ENCODE measurements at regions not wholly inside any gene's neighbourhood (a gene's known extent, or its start where the extent isn't known, plus 50 kb on each side); places are given as distances from the start of the nearest gene placed in this dataset.
A peak's percentile ranks its signal among the peaks of the same experiment; 100 is the strongest.

DNA sequence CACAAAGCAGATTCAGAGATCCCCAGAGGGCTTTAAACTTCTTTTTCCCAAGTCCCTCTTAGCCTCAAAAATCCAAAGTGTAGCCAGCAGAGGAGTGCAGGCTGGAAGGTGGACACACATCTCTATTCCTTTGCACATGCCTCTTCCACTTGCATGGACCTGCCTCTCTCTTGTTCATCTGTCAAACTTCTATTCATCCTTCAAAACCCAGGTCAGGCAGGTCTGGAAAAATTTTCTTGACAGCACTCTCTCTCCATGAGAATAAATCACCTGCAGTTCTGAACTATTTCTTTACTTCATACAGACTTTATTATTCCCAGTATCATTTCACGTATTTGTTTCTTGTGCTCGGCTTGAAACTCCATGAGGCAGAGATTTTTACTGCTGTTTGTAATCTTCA lies 127.5 kb downstream of the SS18 start:
- no peak for DNase-seq

DNA sequence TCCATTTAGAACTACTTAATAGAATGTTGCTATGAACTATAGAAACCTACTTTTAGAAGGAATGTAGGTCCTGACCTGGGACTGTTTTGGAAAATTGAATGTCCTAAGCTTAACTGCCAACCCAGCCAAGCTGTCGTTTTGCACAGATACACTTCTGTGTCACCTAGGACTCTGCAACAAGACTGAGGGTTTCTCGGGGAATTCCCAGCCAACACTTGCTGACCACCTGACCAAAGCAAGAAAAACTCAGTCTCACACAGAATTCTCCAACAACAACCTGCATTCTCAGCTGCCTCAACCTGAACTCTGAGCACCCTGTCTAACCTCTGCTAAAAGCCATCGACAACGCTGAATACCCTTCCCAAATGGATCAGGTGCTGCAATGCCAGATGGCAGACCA lies 128.2 kb downstream of the SS18 start:
- no peak for DNase-seq

DNA sequence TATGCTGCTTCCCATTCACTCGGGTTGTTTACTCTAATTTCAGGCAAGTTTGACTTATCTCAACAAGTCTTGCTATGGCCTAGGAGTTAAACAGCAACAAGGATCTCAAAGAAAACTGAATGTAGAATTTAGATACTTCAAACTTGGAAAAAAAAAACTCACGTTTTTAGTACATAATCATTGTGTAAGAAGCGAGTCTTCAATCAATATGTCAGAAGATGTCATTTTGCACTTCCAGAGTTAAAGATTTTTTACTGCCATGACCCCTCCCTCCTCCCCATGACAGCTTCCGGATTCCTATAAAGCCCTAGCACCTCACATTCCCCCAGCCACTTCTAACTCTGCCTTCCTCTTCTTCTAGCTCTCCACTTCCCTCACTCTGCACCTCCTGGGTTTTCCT lies 133.4 kb downstream of the SS18 start:
- DNase-seq: no peak

DNA sequence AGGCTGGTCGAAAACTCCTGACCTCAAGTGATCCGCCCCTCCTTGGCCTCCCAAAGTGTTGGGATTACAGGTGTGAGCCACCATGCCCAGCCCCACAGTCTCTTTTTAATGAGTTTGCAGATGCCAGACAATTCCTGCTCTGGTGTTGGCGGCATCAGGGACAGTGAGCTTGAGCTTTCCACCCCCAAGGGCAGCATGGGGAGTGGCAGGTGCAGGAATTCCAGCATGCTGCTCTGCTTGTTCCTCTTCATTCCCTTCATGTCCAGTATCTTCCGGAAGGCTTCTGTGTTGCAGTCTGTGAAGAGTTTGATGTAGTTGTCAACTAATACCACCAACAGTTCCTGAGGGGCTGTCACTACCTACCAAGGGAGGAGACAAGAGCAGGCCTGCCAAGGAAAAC lies 137.3 kb downstream of the SS18 start:
- DNase-seq: no peak

DNA sequence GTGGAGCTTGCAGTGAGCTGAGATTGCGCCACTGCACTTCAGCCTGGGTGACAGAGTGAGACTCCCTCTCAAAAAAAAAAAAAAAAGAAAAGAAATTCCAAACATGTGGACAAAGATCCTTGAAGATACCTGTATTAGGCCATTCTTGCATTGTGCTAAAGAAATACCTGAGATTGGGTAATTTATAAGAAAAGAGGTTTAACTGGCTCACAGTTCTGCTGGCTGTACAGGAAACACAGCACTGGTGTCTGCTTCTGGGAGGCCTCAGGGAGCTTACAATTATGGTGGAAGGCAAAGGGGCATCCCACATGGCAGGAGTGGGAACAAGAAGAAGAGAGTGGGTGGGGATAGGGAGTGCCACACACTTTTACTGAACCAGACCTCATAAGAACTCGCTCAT lies 140.1 kb downstream of the SS18 start:
- DNase-seq: no peak

DNA sequence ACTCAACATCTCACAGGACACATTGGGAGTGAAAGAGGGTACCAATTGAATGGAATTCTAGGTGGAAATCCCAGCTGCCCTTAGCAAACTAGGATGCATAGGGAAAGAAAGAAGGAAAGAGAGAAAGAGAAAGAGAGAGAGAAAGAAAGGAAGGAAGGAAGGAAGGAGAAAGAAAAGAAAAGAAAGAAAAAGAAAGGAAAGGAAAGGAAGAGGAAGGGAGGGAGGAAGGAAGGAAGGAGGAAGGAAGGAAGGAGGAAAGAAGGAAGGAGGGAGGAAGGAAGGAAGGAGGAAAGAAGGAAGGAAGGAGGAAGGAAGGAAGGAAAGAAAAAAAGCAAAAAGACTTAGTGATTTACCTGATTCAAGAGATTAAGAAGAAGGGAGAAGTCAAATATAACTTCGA lies 143.9 kb downstream of the SS18 start:
- DNase-seq: no peak

DNA sequence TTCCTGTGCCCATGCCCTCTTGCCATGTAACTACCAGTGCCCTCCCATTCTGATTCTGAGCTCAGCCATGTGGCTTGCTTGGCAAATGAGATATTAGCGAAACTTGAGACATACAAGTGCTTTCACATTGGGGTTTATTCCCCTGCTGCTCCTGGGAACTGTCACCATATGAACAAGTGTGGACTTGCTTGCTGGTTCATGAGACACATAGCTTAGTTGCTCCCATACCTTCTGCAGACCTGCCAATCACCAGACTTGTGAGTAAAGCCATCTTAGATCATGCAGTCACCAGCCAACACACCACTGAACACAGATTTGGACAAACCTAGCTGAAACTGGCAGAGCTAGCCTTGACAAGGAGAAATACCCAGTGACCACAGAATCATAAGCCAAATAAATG lies 155.1 kb downstream of the SS18 start:
- DNase-seq: no peak

DNA sequence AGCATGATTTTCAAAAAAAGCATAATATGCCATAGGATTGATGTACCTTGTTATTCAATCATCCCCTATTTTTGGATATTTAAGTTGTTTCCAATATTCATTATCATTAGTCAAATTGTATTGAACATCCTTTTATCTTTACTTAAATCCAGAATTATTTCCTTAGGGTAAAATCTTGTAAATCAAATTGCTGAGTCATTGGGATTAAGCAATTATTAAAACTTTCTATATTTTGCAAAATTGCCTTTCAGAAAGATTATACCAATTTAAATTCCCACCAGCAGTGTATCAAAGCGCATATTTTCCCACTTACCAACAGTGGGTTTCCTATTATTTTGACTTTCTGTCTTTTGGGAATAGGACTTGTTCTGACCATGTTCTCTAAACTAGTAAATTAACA lies 159.3 kb downstream of the SS18 start:
- no peak for DNase-seq

DNA sequence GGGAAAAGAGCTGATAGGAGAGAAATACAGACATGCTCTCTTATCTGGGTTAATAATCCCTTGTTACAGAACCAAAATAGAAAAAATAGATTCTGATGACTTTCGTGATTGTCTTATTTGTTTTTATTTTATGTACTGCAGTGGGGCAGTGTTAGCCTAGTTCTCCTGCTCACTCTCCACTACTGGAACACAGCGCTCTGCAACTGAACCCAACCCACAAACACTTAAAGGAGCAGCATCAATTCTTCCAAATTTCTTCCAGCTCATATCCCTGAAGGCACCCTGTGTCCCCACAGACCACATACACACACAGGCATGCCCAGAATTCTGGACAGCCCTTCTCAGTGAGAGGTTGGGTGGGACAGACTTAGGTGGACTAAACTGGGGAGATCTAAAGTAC lies 160.6 kb downstream of the SS18 start:
- DNase-seq: no peak

DNA sequence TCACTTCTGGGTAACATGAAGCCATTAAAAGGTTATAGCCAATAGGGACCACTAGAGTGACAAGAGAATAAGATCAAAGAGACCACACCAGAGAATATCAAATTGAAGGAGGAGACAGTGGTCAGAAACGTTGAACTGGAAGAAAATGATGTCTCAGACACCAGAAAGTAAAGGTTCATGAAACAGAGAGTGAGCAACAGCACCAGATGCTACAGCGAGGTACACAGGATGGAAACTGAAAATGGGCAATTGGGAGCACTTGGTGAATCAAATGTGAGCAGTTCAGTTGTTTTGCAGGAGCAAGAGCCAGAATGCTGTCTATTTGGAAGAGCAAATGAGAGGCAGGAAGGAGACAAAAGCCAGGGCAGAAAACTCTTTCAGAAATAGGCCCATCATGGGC lies 162.6 kb downstream of the SS18 start:
- no peak for DNase-seq

DNA sequence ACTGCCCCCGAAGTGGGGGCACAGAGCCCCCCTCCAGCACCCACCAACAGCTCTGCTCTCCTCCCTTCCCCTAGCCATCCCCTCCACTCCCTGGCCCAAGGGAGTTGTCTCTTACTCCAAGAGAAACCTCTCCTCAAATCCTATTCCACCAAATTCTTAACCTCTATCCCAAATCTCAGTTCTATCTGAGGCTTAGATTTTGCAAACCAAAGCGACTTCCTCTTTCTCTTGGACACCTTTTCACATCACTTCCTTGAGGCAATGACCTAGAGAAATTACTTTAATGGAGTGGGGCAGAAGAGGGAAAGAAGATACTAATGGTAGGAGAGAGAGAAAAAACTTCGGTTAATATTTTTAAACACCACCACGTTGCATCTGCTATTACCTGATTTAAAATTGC lies 167.2 kb downstream of the SS18 start:
- no peak for DNase-seq

DNA sequence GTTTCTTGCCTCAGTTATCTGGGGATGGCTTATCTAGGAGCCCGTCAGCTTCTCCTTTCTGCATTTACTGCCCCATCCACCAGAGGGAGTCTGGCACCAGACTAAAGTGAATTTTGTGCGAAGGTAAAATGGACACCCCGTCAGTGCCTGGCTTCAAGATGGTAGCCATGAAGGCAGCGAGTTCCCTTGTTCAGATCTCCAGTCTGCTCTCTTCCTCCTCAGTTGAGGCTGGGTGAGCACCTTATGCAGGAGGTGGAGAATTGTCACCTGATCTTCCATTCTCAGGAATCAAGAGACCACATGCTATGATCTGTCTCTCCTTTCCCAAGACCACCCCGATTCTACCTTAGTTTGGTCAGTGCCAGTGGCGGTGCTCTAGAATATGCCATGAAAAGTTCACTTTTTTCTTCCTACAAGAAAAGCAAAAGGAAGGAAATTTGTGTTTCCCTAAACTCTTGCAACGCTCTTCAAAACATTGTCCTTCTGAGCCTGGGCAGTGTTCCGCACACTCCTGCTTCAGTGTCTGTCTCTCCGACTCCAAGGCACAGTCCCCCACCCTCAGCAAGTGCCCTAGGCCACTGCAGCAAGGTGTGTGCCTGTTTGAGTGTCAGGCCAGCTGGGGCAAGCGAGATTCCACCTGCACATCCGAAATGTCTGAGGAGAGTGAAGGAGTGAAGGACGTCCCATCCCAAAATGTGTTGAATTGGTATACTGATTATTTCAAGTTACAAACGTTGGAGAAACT lies 168.6 kb downstream of the SS18 start:
- no peak for DNase-seq

DNA sequence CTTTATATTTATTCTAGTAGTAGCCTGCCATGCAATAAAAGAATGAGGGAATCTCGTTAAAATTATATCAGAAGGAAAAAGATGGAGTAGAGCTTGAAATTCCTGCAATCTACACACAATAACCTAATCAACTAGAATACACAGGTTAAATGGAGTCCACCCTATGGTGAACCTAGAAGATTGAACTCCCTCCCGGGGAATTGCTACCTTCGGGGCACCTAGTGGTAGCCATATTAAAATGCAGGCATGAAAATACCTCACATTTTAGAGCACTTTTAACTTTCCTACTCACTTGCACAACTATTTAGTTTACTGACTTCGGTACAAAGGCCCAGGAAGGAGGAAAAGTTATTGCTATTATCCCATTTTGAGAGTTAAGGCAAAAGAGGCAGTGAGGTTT lies 174.5 kb downstream of the SS18 start:
- no peak for DNase-seq

DNA sequence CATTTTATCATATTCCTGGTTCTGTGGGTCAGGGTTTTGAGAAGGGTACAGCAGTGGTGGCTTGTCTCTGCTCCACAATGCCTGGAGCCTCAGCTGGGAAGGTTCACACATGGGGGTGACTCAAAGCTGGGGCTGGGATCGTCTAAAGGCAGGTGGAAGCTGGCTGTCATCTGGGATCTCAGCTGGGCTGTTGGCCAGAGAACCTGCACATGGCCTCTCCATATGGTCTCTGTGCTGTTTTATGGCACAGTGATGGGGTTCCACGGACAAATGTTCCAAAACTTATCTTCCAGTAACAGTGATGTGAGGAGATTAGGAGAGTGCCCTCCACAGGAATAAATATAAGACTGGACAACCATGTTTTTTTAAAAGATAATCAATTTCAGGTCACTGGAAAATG lies 191.4 kb downstream of the SS18 start:
- no peak for DNase-seq

DNA sequence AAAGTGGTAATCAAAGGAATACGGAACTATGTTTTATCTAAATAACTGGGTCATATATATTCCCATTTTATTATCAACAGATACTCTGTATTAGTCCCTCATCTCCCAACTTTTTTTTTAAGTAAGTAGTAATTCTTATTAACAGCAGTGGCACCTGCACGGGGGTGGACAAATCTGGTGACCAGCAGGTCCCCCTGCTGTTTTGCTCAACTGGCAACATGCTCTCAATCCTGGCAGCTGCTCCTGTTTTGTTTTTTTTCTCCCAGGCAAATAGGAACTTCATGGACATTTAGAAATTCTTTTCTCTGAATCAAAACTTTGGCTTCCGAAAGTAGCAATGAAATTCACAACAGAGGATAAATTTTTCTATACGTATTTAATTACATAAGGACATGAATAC lies 193.5 kb downstream of the SS18 start:
- no peak for DNase-seq

DNA sequence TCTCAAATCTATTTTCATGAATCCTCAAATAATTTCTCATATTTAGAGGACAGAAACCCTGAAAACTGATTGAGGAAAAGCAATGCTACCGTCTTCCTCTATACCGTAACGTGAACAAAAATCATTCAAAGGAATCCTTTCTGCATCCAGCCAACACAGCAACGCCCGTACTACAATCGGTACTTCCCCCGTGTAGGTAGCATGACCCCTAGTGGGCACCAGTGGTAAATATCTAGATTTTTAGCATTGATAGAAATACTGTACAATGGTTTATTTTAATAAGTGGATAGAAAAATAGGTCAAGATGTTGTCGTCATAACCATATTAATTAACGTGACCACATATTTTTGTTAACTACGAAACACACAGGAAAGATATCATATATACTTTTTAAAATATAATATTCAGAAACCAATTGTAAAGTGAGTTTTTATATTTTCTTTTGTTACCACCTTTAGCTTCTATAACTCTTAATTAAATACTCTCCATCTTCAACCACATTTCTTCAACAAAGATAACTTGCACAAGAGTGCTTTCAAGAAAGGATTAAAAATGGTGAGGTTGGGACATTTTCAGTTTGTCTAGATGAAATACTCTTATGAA lies 194.1 kb downstream of the SS18 start:
- DNase-seq: peak in 2 of 58 donors; percentile 1 to 9

DNA sequence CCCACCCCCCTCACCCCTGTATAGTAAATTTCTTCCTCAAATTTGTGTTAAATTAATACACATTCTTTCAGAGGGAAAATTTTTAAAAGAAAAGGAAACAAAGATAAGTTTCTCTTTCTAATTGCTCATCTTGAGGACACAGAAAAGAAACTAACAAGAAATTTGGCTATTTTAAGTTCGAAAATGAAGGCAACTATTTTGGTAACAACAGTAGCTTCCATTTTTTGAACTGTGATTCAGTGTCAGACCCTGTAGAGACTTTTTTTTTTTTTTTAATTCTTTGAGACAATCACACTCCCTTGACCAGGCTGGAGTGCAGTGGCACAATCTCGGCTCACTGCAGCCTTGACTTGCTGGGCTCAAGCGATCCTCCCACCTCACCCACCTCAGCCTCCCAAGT lies 194.9 kb downstream of the SS18 start:
- DNase-seq: no peak

DNA sequence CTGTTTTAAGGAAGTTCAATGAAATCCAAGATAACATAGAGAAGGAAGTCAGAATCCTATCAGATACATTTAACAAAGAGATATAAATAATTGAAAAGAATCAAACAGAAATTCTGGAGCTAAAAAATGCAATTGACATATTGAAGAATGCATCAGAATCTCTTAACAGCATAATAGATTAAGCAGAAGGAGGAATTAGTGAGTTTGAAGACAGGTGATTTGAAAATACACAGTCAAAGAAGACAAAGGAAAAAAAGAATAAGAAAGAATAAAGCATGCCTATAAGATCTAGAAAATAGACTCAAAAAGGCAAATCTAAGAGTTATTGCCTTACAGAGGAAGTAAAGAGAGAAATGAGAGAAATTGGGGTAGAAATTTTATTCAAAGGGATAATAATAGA lies 204.1 kb downstream of the SS18 start:
- no peak for DNase-seq

DNA sequence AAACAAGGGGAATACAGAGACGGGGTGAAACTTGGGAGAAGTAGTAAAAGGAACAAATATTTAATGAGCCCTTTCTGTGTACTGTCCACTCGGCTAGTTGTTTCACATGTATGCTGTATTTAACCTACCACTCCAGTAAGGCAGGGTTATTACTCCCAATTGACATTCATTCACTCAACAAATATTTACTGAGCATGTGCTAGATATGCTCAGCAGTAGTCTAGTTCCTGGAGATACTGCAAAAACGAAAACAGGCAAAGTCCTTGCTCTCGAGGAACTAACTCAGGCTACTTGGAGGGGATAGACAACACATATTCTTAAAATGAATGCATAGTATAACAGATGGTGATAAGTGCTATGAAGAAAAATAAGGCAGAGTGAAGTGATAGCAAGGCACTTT lies 207.3 kb downstream of the SS18 start:
- DNase-seq: no peak

DNA sequence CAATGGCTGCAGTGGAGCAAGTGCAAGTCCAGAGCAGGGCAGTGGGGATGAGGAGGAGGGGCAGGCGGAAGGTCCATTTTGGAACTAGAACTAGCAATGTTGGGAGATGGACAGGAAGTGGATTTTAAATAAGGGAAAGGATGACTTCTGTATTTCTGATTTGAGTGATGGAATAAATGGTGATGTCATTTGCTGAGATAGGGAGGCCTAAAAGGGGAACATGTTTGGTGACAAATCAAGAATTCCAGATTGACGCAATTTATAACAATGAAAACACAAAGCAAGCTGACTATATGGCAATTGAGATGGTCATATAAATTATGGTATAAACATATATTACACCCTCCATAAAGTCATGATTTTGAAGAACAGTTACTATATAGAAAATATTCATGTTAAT lies 209.3 kb downstream of the SS18 start:
- no peak for DNase-seq

DNA sequence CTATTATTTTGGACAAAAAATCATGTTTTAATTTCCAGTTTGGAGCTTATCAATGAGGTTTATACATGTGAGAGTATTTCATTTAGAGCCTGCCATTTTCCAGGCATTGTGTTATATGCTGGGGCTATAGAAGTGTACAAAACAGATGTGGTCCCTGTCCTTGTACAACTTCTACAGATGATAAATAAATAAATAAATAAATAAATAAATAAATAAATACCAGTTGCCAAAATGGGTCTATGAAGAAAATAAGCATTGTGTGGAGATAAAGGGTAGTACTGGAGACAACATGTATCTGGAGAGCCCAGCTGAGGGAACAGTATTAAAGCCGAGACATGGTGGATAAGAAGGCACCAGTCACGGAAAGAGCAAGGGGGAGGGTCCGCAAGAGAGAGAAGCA lies 210.0 kb downstream of the SS18 start:
- DNase-seq: no peak

DNA sequence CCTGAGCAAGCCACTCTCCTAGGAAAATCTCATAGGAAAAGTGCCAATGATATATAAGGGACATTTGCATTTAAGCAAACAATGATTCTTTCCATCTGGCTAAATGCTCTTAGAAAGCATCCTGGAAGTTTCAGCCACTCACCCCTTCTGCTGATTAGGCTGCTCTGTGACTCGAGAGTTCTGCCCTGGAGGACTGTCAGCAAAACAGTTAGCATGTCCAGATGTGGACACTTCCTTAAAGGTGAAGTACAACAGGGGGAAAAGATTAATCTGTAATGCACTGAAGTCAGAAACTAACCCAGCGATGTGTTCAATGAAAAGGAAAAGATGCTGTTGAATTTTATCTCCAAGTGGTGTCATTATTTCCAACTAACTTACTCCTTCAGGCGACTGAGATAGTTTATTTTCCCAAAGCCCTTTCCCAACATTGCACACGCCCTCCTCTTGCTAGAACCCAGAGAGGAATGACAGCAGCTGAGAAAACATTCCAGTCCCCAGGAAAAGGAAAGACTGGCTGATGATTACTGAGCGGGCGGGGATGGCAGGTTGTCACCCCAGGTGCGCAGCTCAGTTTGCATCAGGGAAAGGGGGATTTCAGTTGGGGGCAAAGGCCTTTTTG lies 214.0 kb downstream of the SS18 start:
- DNase-seq: no peak

DNA sequence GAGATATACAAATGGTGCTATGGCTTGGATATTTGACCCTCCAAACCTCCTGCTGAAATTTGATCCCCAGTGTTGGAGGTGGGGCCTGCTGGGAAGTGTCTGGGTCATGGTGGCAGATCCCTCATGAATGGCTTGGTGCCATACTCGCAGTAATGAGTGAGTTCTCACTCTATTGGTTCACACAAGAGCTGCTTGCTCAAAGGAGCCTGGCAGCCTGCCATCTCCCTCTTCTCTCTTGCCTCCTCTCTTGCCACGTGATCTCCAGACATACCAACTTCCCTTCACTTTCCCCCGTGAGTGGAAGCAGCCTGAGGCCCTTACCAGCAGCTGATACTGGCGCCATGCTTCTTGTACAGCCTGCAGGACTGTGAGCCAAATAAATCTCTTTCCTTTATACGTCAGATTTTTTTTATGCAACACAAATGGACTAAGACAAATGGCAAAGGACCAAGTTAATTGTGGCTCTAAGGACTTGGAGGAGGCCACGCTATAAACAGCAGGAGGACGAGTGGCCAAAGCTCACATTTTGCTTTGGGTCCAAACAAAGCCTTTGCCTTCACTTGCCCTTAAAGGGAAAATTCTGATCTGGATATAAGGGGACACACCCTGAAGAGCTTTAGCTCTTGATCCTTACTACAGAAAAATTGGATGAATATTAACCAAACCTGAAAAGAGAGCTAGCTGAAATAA lies 214.7 kb downstream of the SS18 start:
- peak in 1 of 58 donors; percentile 8 for DNase-seq
